Right lobe of liver (tissue), 6 donors: ENCODE measurements at regions not wholly inside any gene's neighbourhood (a gene's known extent, or its start where the extent isn't known, plus 50 kb on each side); places are given as distances from the start of the nearest gene placed in this dataset.

Experiments used
- ATAC-seq, 4 donors: fragments of 200-7000 bp; cut with Tn5 transposase; one replicate each; pipeline ENCODE4 v1.9.1; 2020; ENCODE audit warnings: mild to moderate bottlenecking in 4 of 4, moderate library complexity in 4 of 4
- DNase-seq, 3 donors: peaks; one replicate each; pipeline ENCODE4 v3.0.0-alpha.2; 2020
- H3K27ac ChIP-seq, 3 donors: fragments of 200-600 bp; one replicate each; pipeline ENCODE4 v1.8.0; 2022
- H3K27me3 ChIP-seq, 2 donors: fragments of 200-600 bp; one replicate each; pipeline ENCODE4 v1.8.0; 2022
- H3K36me3 ChIP-seq, 4 donors: fragments of 200-600 bp; sonication (generic) in 1 of 4; one replicate each; pipeline versions ENCODE4 v1.5.1 to v1.8.0; 2017 to 2022; ENCODE audit warnings: control low read depth in 1 of 4
- H3K4me1 ChIP-seq, 4 donors: fragments of 200-600 bp; sonication (generic) in 1 of 4; one replicate each; pipeline versions ENCODE4 v1.5.1 to v1.8.0; 2017 to 2022; ENCODE audit warnings: control low read depth in 1 of 4
- H3K4me3 ChIP-seq, 3 donors: fragments of 200-600 bp; one replicate each; pipeline ENCODE4 v1.8.0; 2022
- H3K9me3 ChIP-seq, 4 donors: fragments of 200-600 bp; sonication (generic) in 1 of 4; one replicate each; pipeline versions ENCODE4 v1.5.1 to v1.8.0; 2017 to 2022; ENCODE audit warnings: control low read depth in 1 of 4
- POLR2A ChIP-seq: fragments of 450-650 bp; IDR thresholded peaks from one replicate; pipeline ENCODE4 v1.6.1; 2017; ENCODE audit warnings: antibody characterized with exemption, mild to moderate bottlenecking
- WGBS: methylation state at CpG from one replicate; pipeline ENCODE4 v1.1.6; 2018; ENCODE audit warnings: low coverage, low lambda C conversion rate; ENCODE audit not compliant: insufficient coverage; ENCODE audit errors: missing lambda C conversion rate; 5-methylcytosine and 5-hydroxymethylcytosine counted together
- intact Hi-C, 2 donors: fragments of 100-400 bp; cut with DNase I; formaldehyde crosslinking; loops; one replicate each; pipeline versions ENCODE4 v1.11.2 to v1.14.1; 2022
- TF ChIP-seq, protein P1 (sequence below), 4 donors: fragments of 200-600 bp in 3 of 4; fragments of 450-650 bp in 1 of 4; IDR thresholded peaks; one replicate each; pipeline versions ENCODE4 v1.5.1 to v1.8.0; 2016 to 2022; ENCODE audit warnings: antibody characterized with exemption in 4 of 4, mild to moderate bottlenecking in 2 of 4
- donor health status: DM: no; HTN: yes; CAD: no.
- donor health status: DM: no; HTN: no; CAD: no.
- donor health status: DM: no; HTN: no; CAD: no.
- donor health status: DM: no; HTN: yes; CAD: no.
- donor health status: DM: no; HTN: yes; CAD: no.

DNA sequence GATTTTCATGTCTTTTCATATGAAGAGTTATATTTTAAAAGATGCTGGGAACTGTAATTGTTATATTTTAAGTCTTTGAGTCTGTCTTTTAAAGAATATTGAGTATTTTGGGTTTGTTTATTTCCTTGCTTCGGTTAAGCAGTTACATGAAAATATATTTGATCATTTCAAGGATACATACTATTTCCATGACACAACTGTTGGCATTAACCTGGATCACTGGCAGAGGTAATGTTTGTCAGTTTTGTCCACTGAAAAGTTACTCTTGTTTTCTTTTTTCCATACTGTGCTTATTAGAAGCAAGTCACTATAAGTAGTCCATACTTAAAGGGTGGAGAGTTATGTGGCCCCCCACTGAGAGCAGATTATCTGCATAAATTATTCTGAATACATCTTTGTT, 1142.0 kb upstream of the TMEFF2 start:
- no peak for ATAC-seq

DNA sequence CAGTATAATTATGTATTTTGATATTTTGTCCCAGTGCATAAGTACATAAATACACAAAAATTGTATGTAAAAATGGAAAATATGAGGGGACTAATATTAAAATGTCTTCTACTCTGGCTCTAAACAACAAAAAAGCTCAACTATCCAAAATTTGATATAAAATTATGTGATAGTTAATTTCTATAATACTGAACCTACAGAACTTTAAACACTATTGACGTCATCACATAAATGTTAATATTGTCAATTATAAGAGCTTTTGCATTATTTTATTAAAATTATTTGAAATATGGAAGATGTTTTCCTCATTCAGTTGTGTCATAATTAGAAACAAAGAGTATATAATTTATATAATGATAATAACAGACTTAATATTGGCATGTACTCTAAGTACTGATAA, 1139.7 kb upstream of the TMEFF2 start:
- ATAC-seq (no peak), DNase-seq (no peak)
- H3K27me3 ChIP-seq = no peaks in the 10 kb centered on the region
- no peaks in the 10 kb centered on the region for H3K9me3 ChIP-seq
- intact Hi-C loops = no loop called here
- no peak overlapping the region for H3K4me3 ChIP-seq
- H3K36me3 ChIP-seq = no peaks in the 10 kb centered on the region
- H3K27ac ChIP-seq = no peak overlapping the region
- no peaks in the 10 kb centered on the region for H3K4me1 ChIP-seq
- WGBS = 68% methylated on average over 1 of the region's 1 CpG
- TF ChIP-seq POLR2A = no peak
- TF ChIP-seq, protein P1, sequence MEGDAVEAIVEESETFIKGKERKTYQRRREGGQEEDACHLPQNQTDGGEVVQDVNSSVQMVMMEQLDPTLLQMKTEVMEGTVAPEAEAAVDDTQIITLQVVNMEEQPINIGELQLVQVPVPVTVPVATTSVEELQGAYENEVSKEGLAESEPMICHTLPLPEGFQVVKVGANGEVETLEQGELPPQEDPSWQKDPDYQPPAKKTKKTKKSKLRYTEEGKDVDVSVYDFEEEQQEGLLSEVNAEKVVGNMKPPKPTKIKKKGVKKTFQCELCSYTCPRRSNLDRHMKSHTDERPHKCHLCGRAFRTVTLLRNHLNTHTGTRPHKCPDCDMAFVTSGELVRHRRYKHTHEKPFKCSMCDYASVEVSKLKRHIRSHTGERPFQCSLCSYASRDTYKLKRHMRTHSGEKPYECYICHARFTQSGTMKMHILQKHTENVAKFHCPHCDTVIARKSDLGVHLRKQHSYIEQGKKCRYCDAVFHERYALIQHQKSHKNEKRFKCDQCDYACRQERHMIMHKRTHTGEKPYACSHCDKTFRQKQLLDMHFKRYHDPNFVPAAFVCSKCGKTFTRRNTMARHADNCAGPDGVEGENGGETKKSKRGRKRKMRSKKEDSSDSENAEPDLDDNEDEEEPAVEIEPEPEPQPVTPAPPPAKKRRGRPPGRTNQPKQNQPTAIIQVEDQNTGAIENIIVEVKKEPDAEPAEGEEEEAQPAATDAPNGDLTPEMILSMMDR (IDR thresholded peaks at IDR 0.05) = no peak

More for the DNA sequence above, 1142.0 kb upstream of the TMEFF2 start:
- no peaks in the 10 kb centered on the region for H3K27me3 ChIP-seq
- DNase-seq = no peak
- H3K4me3 ChIP-seq = no peak overlapping the region
- no peaks in the 10 kb centered on the region for H3K4me1 ChIP-seq
- intact Hi-C loops = no loop called here
- H3K9me3 ChIP-seq = no peaks in the 10 kb centered on the region
- 90% methylated on average over 1 of the region's 1 CpG for WGBS
- no peak overlapping the region for H3K27ac ChIP-seq
- H3K36me3 ChIP-seq = no peaks in the 10 kb centered on the region
- no peak for TF ChIP-seq POLR2A
- TF ChIP-seq, protein P1 (IDR thresholded peaks at IDR 0.05) = no peak

DNA sequence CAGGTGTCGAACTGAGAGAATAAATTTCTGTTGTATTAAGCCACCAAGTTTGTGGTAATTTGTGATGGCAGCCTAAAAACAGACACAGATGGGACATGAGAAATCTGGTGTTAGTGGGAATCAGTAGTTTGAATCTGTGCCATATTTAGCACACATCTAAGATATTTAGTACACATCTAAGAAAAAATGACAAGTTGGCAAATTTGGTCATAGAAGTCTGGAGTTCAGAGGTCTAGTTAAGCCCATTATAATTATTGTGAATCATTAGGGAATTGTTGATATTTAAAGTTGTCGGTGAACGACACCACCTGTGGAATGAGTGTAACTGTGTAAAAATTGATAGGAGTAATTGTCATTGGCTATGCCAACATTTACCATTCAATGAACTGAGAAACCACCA, 1138.8 kb upstream of the TMEFF2 start:
- Histone ChIP-seq H3K27ac (no peak overlapping the region), H3K36me3 (no peaks in the 10 kb centered on the region), H3K4me3 (no peak overlapping the region), H3K9me3 (no peaks in the 10 kb centered on the region), H3K27me3 (no peaks in the 10 kb centered on the region), H3K4me1 (no peaks in the 10 kb centered on the region)
- no peak for ATAC-seq
- TF ChIP-seq POLR2A = no peak
- TF ChIP-seq, protein P1 (IDR thresholded peaks at IDR 0.05) = no peak
- intact Hi-C loops = no loop called here
- WGBS = 83% methylated on average over 3 of the region's 3 CpGs
- DNase-seq = no peak

DNA sequence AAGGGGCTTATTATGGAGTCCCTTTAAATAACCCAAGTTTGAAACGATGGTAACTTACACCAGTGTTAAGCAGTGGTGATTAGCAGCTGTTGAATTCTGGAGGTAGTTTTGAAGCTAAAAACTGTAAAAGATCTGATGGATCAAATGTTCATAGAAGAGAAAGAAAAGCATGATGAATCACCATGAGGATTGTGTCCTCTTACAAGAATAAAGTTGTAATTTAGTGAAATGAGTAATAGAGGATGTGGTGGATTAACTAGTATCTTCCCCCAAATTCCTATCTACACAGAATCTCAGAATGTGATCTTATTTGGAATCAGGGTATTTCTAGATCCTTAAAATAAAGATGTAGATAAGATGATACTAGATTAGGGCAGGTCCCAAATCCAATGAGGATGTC, 1138.2 kb upstream of the TMEFF2 start:
- no peak for ATAC-seq
- no peak overlapping the region for H3K27ac ChIP-seq
- H3K9me3 ChIP-seq = no peaks in the 10 kb centered on the region
- intact Hi-C loops = no loop called here
- H3K4me1 ChIP-seq = no peaks in the 10 kb centered on the region
- no peaks in the 10 kb centered on the region for H3K36me3 ChIP-seq
- TF ChIP-seq, protein P1 (IDR thresholded peaks at IDR 0.05) = no peak
- no peak for TF ChIP-seq POLR2A
- DNase-seq = no peak
- H3K4me3 ChIP-seq = no peak overlapping the region
- H3K27me3 ChIP-seq = no peaks in the 10 kb centered on the region
- WGBS = 44% methylated on average over 1 of the region's 1 CpG

DNA sequence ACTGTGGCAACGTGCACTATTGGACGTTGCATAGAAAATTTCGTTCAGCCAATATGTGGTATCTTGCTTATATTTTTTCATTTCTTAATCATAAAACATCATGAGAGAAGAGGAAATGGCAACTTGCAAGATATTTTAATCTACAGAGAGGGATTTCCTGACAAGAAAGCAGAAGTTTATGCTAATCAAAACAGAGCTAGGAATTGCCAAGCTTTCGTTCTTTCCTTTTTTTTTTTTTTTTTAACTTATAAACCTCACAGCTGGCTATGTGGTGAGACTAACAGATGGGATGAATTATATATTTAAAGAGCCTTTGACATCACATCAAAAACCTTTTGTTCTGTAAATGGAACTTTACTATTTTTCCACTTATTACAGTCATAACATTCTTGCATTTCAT, 1136.9 kb upstream of the TMEFF2 start:
- no peaks in the 10 kb centered on the region for H3K9me3 ChIP-seq
- H3K36me3 ChIP-seq = no peaks in the 10 kb centered on the region
- no peak overlapping the region for H3K27ac ChIP-seq
- DNase-seq (no peak), ATAC-seq (no peak)
- intact Hi-C loops = no loop called here
- H3K27me3 ChIP-seq = no peaks in the 10 kb centered on the region
- H3K4me3 ChIP-seq = no peak overlapping the region
- TF ChIP-seq, protein P1 (IDR thresholded peaks at IDR 0.05) = no peak
- no peak for TF ChIP-seq POLR2A
- no peaks in the 10 kb centered on the region for H3K4me1 ChIP-seq
- 51% methylated on average over 4 of the region's 4 CpGs for WGBS
